Upper lobe of right lung (tissue), 1 donor: ENCODE measurements at regions not wholly inside any gene's neighbourhood (a gene's known extent, or its start where the extent isn't known, plus 50 kb on each side); places are given as distances from the start of the nearest gene placed in this dataset.

ENCODE experiments used
- ATAC-seq: fragments of 200-7000 bp; cut with Tn5 transposase; one replicate; pipeline ENCODE4 v1.9.1; 2020; ENCODE audit warnings: mild to moderate bottlenecking, moderate library complexity
- DNase-seq: peaks from one replicate; pipeline ENCODE4 v3.0.0-alpha.2; 2020
- H3K27ac ChIP-seq: fragments of 200-600 bp; one replicate; pipeline ENCODE4 v1.8.0; 2022
- H3K27me3 ChIP-seq: fragments of 200-600 bp; one replicate; pipeline ENCODE4 v1.8.0; 2022; ENCODE audit warnings: mild to moderate bottlenecking
- H3K36me3 ChIP-seq: fragments of 200-600 bp; one replicate; pipeline ENCODE4 v1.8.0; 2022
- H3K4me1 ChIP-seq: fragments of 200-600 bp; one replicate; pipeline ENCODE4 v1.8.0; 2022
- H3K4me3 ChIP-seq: fragments of 200-600 bp; one replicate; pipeline ENCODE4 v1.8.0; 2022; ENCODE audit warnings: mild to moderate bottlenecking
- H3K9me3 ChIP-seq: fragments of 200-600 bp; one replicate; pipeline ENCODE4 v1.8.0; 2022
- CTCF ChIP-seq: fragments of 200-600 bp; IDR thresholded peaks from one replicate; pipeline ENCODE4 v1.8.0; 2022; ENCODE audit warnings: antibody characterized with exemption
- intact Hi-C: fragments of 100-400 bp; cut with DNase I; formaldehyde crosslinking; loops from one replicate; pipeline ENCODE4 v1.11.0; 2022
- donor health status: DM: no; HTN: yes; CAD: no; lungs with severe emphysema.

GRCh38 chrX:120761810-120762209 is 113.9 kb downstream of the CT47B1 start:
- DNase-seq (no peak), ATAC-seq (no peak)
- Histone ChIP-seq H3K4me1 (no peaks in the 10 kb centered on the region), H3K4me3 (no peak overlapping the region), H3K27ac (no peak overlapping the region), H3K9me3 (no peaks in the 10 kb centered on the region), H3K27me3 (no peaks in the 10 kb centered on the region), H3K36me3 (no peaks in the 10 kb centered on the region)
- no peak for TF ChIP-seq CTCF
- intact Hi-C loops: no loop called here

- H3K4me1 ChIP-seq: no peaks in the 10 kb centered on the region
- ATAC-seq (no peak), DNase-seq (no peak)
- no peaks in the 10 kb centered on the region for H3K9me3 ChIP-seq
- no peak for TF ChIP-seq CTCF
- intact Hi-C loops: no loop called here
- no peak overlapping the region for H3K4me3 ChIP-seq
- no peak overlapping the region for H3K27ac ChIP-seq
- no peaks in the 10 kb centered on the region for H3K36me3 ChIP-seq
- no peaks in the 10 kb centered on the region for H3K27me3 ChIP-seq
Measured at GRCh38 chrX:120759685-120760084, 116.0 kb downstream of the CT47B1 start.

- no peak overlapping the region for H3K27ac ChIP-seq
- no peaks in the 10 kb centered on the region for H3K36me3 ChIP-seq
- ATAC-seq: peak; percentile 69
- H3K4me3 ChIP-seq: no peak overlapping the region
- DNase-seq: no peak
- H3K9me3 ChIP-seq: no peaks in the 10 kb centered on the region
- no peaks in the 10 kb centered on the region for H3K4me1 ChIP-seq
- H3K27me3 ChIP-seq: no peaks in the 10 kb centered on the region
- intact Hi-C loops: no loop called here
- TF ChIP-seq CTCF: no peak
Measured at GRCh38 chrX:120755066-120755846, 120.4 kb downstream of the CT47B1 start.

GRCh38 chrX:120753413-120754251 is 122.0 kb downstream of the CT47B1 start:
- Histone ChIP-seq H3K4me3 (no peak overlapping the region), H3K9me3 (no peaks in the 10 kb centered on the region), H3K4me1 (no peaks in the 10 kb centered on the region), H3K36me3 (no peaks in the 10 kb centered on the region), H3K27ac (no peak overlapping the region), H3K27me3 (no peaks in the 10 kb centered on the region)
- no peak for DNase-seq
- no peak for ATAC-seq
- intact Hi-C loops: no loop called here
- TF ChIP-seq CTCF: no peak

GRCh38 chrX:120752431-120753082 is 122.7 kb upstream of the C1GALT1C1 start:
- Histone ChIP-seq H3K27ac (no peak overlapping the region), H3K36me3 (no peaks in the 10 kb centered on the region), H3K4me1 (no peaks in the 10 kb centered on the region), H3K4me3 (no peak overlapping the region), H3K9me3 (no peaks in the 10 kb centered on the region), H3K27me3 (no peaks in the 10 kb centered on the region)
- DNase-seq: no peak
- TF ChIP-seq CTCF: no peak
- intact Hi-C loops: no loop called here
- no peak for ATAC-seq
